Panc1 (cell line): ENCODE measurements at regions not wholly inside any gene's neighbourhood (a gene's known extent, or its start where the extent isn't known, plus 50 kb on each side); places are given as distances from the start of the nearest gene placed in this dataset.

Source experiments
- ATAC-seq: fragments of 200-7000 bp; cut with Tn5 transposase; 2 replicates; pipeline ENCODE4 v1.9.1; 2020; ENCODE audit warnings: mild to moderate bottlenecking, moderate library complexity
- BruUV-seq: library from RNA; stranded (reverse); fragments of 400-500 nt; replicated peaks from 2 replicates; lab custom pipeline; 2021; lab: Mats Ljungman, UMichigan
- CTCF ChIA-PET: fragments of 300-600 bp; sonication (Branson Sonifier 250); formaldehyde crosslinking; loops from one replicate; lab custom pipeline; 2022; ENCODE audit warnings: antibody characterized with exemption; lab: Charles Lee
- POLR2A ChIA-PET: fragments of 300-600 bp; sonication (Branson Sonifier 250); formaldehyde crosslinking; loops from one replicate; lab custom pipeline; 2022; ENCODE audit warnings: antibody characterized with exemption; lab: Charles Lee
- DNase-seq: peaks from one replicate; pipeline ENCODE4 v3.0.0-alpha.2; 2010; ENCODE audit warnings: low read depth, low spot score
- H3K27ac ChIP-seq: 2 replicates; pipeline ENCODE4 v1.5.1; 2011; ENCODE audit warnings: mild to moderate bottlenecking, low read length, inconsistent platforms
- H3K27me3 ChIP-seq: fragments of 200-500 bp; sonication (Bioruptor generic); 2 replicates; pipeline ENCODE4 v1.6.0; 2014; ENCODE audit warnings: low read length, inconsistent platforms; ENCODE audit not compliant: control insufficient read depth, insufficient read depth
- H3K36me3 ChIP-seq: fragments of 200-500 bp; sonication (Bioruptor generic); 2 replicates; pipeline ENCODE4 v1.5.1; 2014; ENCODE audit warnings: inconsistent platforms, mild to moderate bottlenecking, low read length, moderate library complexity; ENCODE audit not compliant: control insufficient read depth, insufficient read depth
- H3K4me1 ChIP-seq: 2 replicates; pipeline ENCODE4 v1.5.1; 2011; ENCODE audit warnings: inconsistent platforms, mild to moderate bottlenecking, low read length, moderate library complexity; ENCODE audit not compliant: control insufficient read depth, insufficient read depth
- H3K4me3 ChIP-seq, 2 experiments: 2 replicates each; pipeline ENCODE4 v1.5.1; 2011 to 2012; ENCODE audit warnings: low read depth in 2 of 2, low read length in 2 of 2, mild to moderate bottlenecking in 2 of 2, inconsistent platforms in 1 of 2, moderate library complexity in 1 of 2
- H3K9me3 ChIP-seq: fragments of 200-500 bp; sonication (Bioruptor generic); 2 replicates; pipeline ENCODE4 v1.5.1; 2014; ENCODE audit warnings: low read depth, mild to moderate bottlenecking, inconsistent platforms, low read length, moderate library complexity; ENCODE audit not compliant: control insufficient read depth, insufficient read depth
- CTCF ChIP-seq: fragments of 450-650 bp; IDR thresholded peaks from 2 replicates; pipeline ENCODE4 v1.5.1; 2017; ENCODE audit warnings: mild to moderate bottlenecking
- POLR2AphosphoS5 ChIP-seq: IDR thresholded peaks from 2 replicates; pipeline ENCODE4 v1.6.1; 2012; ENCODE audit warnings: mild to moderate bottlenecking, low read depth, low read length, moderate library complexity
- REST ChIP-seq, 2 experiments: IDR thresholded peaks; 2 replicates each; pipeline ENCODE4 v1.6.1; 2011 to 2012; ENCODE audit warnings: low read depth in 2 of 2, control low read depth in 1 of 2, low read length in 1 of 2, mild to moderate bottlenecking in 1 of 2, moderate library complexity in 1 of 2; ENCODE audit not compliant: insufficient read depth in 1 of 2
- SIN3A ChIP-seq: IDR thresholded peaks from 2 replicates; pipeline ENCODE4 v1.6.1; 2012; ENCODE audit warnings: low read depth, mild to moderate bottlenecking, low read length, moderate library complexity, borderline replicate concordance; ENCODE audit not compliant: insufficient read depth
- TCF7L2 ChIP-seq: IDR thresholded peaks from 2 replicates; pipeline ENCODE4 v1.6.1; 2011; ENCODE audit warnings: mild to moderate bottlenecking, low read depth, low read length, inconsistent platforms
- in situ Hi-C: cut with HindIII; loops from 2 replicates; pipeline ENCODE4 v1.10.0; 2016; ENCODE audit warnings: low sequenced_read_pairs, low pct_unique_long_range_greater_than_20kb
- intact Hi-C: fragments of 100-400 bp; cut with micrococcal nuclease; formaldehyde crosslinking; loops from one replicate; pipeline ENCODE4 v1.10.0; 2022; ENCODE audit not compliant: unreplicated experiment

GRCh38 chr12:68089101-68089500 is 70.4 kb downstream of the IFNG start:
- Histone ChIP-seq H3K27me3 (no peaks in the 10 kb centered on the region), H3K36me3 (no peaks in the 10 kb centered on the region), H3K4me1 (no peaks in the 10 kb centered on the region), H3K9me3 (peaks cover 7% of the 10 kb centered on the region; the same call in 1 of the 2 replicates), H3K4me3 (no peak overlapping the region), H3K27ac (no peak overlapping the region)
- ChIA-PET CTCF (interaction anchor here (0.6 kb wide), 1 partner anchor 35 kb away, joined by 3 read pairs; no protein-coding TSS in a partner anchor), POLR2A (no interaction called here)
- ATAC-seq (no peak), DNase-seq (no peak)
- in situ Hi-C loops (no loop called here), intact Hi-C loops (no loop called here)
- no TSS peak for BruUV-seq
- TF ChIP-seq POLR2AphosphoS5 (no peak), SIN3A (no peak), CTCF (no peak), REST (IDR thresholded peaks at IDR 0.05; ENCODE audit: insufficient read depth in 1 of 2, low read depth in 2 of 2, low read length in 1 of 2) (no peak), TCF7L2 (no peak)

- intact Hi-C loops: no loop called here
- no TSS peak for BruUV-seq
- DNase-seq: no peak
Observed at GRCh38 chr12:68086019-68086603, 73.4 kb downstream of the IFNG start.

More at GRCh38 chr12:68086019-68086603, 73.4 kb downstream of the IFNG start:
- peaks cover 7% of the 10 kb centered on the region; the same call in 1 of the 2 replicates for H3K9me3 ChIP-seq
- in situ Hi-C loops: no loop called here
- H3K27ac ChIP-seq: no peak overlapping the region
- H3K4me3 ChIP-seq: no peak overlapping the region
- ChIA-PET POLR2A (interaction anchor here (0.7 kb wide), 1 partner anchor 22 kb away, joined by 6 read pairs; no protein-coding TSS in a partner anchor), CTCF (no interaction called here)
- no peaks in the 10 kb centered on the region for H3K4me1 ChIP-seq
- TF ChIP-seq CTCF: no peak
- ATAC-seq: no peak
- no peaks in the 10 kb centered on the region for H3K36me3 ChIP-seq
- H3K27me3 ChIP-seq: no peaks in the 10 kb centered on the region
